Stimulated activated CD4-positive, alpha-beta T cell treated with anti-CD3 and anti-CD28 coated beads, Interleukin-2, amount 100 ng/mL, for 48 hours (primary cell): ENCODE measurements at regions not wholly inside any gene's neighbourhood (a gene's known extent, or its start where the extent isn't known, plus 50 kb on each side); places are given as distances from the start of the nearest gene placed in this dataset.

Experiments
- DNase-seq, 2 donors: peaks; one replicate each; pipeline ENCODE4 v3.0.0-alpha.2; 2020

DNA sequence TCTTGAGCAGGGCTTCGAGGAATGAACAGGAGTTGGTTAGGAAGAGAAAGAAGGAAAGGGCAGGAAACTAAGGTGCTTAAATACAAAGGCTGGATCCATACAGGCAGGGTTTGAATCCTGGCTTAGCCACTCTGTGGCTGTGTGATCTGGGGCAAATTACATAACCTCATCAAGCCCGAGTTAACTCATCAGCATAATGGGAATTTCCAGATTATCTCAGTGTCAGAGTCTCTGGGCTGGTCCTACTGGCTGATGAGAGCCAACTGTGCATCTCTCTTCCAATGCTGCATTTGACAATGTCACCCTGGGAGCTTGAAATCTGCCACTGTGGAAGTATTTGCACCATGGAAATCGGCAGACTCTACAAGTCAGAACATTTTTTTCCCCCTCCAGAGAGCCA is 83.8 kb upstream of the SLC6A6 start:
- no peak for DNase-seq

DNA sequence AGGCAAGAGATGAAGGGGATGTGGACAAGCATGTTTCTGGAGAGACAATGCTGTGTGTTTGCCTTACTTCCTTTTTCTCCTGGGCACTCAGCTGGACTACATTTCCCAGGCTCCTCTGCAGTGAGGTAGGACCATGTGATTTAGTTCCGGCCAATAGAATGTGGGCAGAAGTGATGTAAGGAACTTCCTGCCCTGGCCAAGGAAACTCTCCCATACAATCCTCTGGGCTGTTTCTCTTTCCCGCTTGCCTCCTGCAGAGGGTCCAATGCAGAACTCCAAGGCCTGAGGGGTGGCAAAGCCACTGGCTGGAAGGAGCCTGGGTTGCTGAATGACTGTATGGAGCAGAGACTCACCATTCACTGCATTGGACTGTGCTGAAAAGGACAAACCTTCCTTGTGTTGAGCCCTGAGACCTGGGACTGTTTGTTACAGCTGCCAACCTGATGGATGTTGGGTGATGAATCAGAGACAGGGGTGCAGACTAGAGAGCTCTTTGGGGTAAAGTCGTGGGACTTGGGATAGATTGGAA is 82.7 kb upstream of the SLC6A6 start:
- DNase-seq = peak in 1 of 2 donors; percentile 2

DNA sequence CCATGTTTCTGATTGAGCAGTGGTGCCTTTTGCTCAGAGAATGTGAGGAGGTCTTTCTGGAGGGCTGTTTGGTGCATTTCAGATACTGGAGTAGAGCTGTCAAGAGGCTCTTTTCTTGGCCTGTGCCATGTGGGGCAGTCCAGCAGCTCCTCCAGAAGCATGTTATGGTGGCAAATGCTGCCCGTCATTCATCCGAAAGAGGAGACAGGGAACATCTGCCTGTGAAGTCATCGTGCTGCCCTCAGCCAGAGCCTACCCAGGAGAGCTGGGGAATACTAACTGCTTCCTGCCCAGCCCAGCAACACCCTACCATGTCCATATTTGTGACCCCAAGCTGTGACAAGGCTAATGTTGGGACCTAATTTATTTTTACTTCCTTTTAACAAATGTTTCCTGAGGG is 82.2 kb upstream of the SLC6A6 start:
- DNase-seq = no peak

DNA sequence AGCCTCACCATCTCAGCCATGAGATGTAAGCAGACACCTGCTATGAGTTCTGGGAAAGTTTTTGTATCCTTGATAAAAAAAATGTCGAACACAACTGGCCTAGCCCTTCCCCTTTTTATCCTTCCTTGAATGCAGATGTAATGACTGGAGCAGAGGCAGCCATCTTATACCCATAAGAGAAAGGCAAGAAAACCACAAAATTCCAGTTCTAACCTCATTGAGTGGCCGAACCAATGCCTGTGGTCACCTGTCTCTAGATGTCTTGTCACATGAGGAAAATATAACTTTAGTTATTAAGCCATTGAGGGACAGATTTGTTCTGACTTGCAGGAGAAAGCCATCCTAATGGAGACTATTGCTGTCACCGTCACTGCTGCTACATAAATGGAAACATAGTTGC is 80.4 kb upstream of the SLC6A6 start:
- DNase-seq = no peak

DNA sequence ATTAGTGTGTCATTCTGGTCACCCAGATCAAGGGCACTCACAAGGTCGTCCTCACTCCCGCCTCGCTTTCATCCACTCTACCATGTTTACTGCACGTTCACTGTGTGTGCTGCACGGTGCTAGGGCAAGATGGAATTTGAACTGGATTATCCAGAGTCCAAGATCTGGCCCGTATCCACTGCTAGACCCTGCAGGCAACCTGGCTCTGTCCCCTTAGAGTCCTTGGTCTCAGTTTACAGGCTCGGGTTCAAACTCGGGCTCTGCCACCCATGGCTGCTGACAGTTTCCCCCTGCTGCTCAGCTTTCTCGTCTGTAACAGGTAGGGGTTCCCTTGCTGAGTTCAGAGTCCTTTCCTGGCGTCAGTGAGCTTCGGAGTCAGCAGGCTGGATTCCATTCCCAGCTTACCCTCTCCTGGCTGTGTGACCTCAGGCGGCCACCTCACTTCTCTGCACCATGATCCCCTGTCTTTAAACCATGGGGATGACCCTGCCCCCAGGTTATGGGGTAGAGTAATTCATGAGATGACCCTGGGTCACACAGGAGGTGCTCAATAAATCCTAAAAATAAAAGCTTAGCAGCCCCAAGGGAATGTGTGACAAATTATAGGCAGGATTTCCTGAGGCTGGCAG is 79.6 kb upstream of the SLC6A6 start:
- no peak for DNase-seq

DNA sequence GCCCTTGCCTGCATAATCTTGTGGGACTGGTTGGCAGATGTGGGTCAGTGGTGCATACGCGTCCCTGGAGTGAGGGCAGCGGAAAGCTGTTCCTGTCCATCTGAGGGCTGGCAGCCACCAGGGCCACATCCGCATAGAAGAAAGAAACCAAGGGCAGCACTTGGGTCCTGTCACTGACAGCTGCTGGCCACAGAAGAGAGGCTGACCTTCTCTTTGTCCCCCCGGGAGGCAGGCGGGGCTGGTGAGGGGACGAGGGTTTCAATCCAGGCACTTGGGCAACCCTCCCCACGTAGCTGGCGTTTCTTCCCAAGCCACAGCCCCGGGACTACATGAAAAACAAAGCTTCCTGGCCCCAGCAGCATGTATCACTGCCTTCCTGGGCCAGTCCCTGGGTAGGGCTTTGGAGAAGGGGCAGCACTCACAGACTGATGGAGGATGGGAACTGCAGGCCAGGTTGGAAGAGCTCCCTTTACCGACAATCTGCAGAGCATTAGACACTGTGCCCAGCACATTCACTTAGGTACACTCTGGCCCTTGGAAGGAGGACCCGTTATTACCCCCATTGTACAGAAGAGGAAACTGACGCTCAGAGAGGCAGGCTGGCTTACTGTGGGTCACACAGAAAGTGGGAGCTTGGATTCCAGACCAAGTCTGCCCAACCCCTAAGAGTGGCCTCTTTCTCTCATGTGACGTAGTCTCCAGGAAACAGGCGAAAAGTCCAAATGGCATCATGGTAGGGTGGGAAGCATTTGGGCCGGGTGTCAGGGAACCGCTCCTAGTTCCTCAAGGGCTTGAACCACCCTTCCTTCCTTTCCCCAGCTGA is 78.8 kb upstream of the SLC6A6 start:
- DNase-seq = no peak

DNA sequence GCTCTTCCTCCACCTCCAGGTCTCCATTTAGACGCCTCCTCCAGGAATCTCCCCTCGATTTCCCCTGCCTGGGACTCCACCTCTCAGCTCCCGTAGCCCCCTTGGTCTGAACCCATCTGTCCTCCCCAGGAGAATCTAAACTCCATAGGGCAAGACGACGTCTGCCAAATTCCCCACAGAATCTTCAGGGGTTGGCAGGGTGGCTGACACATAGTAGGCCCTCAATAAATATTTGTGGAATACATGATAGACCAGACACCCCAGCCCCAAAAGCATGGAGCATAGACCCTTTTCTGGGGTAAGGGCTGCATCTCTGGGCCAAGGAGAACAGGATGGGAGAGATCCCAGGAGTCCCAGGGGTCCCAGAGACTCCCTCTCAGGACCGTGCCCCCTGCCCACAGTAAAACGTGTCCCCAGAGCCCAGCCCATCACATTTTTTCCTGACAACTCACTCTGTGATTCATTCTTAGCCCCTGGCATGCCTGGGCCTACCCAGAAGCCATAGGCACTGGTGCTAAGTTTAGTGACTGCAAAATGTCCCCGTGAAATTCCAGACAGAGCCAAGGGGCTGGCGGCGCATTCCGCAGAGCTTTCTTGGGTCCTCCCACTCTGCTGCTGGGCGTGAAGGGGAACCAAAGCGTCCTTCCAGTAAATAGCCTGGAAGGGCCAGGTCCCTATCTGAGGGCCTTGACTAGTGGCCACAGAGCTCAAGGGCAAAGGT is 78.0 kb upstream of the SLC6A6 start:
- no peak for DNase-seq

DNA sequence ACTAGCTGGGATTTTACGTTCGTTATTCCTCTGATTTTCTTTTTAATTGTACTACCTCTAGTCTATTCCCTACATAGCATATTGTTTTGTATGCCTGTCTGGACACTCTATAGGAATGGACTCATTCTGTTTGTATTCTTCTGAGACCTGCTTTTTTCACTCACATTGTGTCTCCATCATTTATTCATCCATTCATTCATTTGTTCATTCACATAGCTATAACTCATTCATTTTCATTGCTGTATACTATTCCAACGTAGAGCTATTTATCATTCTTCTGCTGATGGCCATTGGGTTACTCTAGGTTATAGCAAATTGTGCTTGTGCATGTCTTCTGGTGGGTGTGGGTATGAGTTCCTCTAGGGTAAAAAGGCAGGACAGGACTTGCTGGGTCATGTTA is 74.0 kb upstream of the SLC6A6 start:
- no peak for DNase-seq

DNA sequence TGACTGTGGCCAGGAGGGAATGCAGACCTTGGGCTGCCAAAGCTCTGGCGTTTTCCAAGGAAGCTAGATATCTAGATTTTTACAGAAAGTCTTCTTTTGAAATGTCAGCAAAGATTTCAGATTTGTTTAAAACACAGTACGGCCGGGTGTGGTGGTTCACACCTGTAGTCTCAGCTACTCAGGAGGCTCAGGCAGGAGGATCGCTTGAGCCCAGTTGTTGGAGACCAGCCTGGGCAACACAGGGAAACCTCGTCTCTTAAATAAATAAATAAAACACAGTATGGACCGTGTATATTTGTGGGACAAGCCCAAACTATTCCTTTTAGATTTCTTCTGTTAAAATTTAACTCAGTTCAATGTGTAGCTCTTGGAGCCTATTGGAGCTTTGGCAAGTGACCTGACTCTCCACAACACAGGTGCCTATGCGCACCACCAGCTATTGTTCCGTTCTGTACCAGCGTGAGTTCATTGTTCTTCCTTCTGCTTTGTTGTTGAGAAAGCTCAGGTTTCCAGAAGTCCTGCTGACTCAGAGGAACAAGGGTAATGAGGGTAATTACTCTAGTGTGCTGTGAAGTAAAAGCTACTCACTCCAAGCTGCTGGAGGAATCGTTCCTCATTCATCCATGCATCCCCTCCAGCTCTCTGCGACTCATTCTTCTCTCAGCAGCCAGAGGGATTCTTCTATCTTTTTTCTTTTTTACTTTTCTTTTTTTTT is 73.1 kb upstream of the SLC6A6 start:
- no peak for DNase-seq

DNA sequence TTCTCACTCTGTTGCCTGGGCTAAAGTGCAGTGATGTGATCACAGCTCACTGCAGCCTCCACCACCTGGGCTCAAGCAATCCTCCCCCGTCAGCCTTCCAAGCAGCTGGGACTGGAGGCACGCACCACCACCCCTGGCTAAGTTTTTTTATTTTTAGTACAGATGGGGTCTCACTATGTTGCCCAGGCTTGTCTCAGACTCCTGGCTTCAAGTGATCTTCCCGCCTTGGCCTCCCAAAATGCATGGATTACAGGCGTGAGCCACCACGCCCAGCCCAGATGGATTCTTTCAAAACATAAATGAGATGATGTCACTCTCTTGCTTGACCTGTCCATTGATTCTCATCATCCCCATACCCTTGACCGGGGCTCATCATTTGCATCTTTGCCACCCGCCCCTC is 72.6 kb upstream of the SLC6A6 start:
- no peak for DNase-seq

DNA sequence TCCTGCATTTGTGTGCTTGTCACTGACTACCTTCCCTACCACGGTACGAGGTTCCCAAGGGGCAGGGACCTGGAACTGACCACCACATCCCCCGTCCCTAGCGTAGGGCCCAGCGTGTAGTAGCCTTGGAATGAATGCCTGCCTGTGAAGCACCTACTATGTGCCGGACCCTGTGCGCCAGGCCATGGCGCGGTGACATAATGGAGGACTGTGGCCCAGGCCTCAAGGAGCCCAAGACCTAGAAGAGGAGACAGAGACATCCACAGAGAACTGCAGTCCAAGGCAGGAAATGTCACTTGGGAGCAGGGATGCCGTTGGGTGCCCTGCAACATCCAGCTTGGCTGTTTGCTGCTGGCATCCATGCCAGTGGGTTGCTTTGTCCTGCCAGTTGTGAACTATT is 71.9 kb upstream of the SLC6A6 start:
- no peak for DNase-seq

DNA sequence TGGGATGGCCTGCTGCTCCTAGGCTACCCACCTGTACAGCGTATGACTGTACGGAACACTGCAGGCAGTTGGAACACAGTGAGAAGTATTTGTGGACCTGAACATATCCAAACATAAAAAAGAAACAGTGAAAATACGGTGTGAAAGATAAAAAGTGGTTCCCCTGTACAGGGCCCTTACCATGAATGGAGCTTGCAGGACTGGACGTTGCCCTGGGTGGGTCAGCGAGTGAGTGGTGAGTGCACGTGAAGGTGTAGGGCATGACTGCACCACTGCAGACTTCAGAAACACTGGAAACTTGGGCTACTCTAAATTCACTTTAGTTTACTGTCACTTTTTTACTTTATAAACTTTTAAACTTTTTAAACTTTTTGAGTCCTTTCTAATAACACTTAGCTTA is 71.2 kb upstream of the SLC6A6 start:
- DNase-seq = no peak

DNA sequence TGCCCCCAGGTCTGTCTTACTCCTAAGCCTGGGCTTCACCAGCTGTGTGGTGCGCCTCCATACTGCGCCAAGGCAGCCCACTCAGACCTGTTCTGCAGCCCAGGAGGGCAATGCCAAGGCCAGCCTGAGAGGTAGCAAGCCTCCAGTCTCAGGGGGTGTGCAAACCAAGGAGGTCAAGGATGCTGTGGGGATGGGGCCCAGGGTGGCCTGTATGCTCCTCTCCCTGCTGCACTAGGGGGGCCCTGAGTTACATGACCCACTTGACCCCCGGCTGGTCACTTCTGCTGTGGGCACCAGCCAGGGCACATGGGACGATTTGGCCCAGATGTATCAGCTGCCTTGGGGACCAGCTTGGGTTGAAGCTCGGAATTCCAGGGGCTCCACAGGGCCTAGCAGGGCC is 70.0 kb upstream of the SLC6A6 start:
- no peak for DNase-seq

DNA sequence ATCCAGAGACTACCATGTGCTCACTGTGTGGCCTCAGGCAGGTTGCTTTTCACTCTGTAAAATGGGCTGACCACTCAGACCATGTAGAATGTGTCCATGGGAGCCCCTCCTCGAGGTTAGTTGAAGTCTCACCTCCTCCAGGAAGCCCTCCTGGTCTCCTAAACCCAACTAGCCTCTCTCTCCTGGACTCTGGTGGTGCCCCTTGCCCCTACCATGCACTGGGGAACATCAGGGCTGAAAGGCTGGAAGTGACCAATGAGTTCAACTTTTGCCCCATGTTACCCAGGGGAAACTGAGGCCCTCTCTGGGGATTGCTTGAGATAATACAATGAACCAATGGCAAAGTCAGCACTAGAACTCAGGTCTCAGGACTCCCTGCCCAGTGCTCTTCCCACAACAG is 69.2 kb upstream of the SLC6A6 start:
- DNase-seq = no peak

DNA sequence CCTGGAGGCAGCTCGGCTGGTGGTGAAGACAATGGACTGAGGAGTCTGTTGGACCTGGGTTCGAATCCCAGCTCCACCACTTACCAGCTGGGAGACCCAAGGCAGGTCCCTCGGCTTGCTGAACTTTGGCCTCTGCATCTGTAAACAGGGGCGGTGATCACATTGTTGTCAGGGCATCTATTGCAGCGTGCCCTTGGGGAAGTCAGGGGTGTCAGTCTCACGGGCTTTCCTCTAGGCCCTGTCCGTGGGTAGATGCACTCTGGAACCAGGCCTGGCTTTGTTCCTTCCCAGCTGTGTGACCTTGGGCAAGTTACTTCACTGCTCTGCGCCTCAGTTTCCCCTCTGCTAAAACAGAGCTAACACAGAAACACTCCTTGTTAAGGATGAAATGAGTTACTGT is 68.8 kb upstream of the SLC6A6 start:
- no peak for DNase-seq

DNA sequence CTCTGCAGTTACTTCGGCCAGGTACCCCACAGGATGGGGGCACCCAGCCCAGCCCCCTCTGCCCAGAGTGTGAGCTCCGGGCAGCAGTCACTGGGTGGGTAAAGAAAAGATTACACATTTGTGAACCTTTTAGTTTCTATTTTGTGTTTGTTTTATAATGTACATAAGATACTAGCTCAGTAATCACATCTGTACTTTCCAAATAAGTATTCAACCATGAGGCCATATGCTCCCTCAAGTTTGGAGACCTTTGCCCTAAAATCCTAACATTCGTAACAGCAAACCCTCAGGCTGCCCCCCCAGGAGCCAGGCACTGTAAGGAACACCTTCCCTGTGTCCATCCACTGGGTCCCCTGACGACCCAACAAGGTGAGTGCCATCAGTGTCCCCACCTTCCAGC is 68.3 kb upstream of the SLC6A6 start:
- no peak for DNase-seq

DNA sequence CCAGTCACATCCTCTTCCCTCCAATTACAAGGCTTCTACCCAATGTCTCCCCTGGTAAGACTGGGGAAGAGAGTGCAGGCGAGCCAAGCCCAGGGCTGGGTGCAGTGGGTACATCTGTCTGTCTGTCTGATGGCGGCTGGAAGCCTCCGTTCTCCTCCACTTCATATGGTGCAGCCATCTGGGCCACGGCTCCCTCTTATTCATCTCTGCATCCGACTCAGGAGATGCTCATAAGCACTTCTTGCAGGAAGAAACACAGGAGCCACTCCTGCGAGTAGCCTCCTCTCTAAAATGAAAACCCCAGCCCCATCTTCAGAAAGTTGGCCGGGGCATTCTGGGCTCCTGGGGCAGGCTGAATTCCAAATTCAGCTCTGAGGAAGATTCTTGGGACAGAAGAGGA is 67.5 kb upstream of the SLC6A6 start:
- DNase-seq = no peak

DNA sequence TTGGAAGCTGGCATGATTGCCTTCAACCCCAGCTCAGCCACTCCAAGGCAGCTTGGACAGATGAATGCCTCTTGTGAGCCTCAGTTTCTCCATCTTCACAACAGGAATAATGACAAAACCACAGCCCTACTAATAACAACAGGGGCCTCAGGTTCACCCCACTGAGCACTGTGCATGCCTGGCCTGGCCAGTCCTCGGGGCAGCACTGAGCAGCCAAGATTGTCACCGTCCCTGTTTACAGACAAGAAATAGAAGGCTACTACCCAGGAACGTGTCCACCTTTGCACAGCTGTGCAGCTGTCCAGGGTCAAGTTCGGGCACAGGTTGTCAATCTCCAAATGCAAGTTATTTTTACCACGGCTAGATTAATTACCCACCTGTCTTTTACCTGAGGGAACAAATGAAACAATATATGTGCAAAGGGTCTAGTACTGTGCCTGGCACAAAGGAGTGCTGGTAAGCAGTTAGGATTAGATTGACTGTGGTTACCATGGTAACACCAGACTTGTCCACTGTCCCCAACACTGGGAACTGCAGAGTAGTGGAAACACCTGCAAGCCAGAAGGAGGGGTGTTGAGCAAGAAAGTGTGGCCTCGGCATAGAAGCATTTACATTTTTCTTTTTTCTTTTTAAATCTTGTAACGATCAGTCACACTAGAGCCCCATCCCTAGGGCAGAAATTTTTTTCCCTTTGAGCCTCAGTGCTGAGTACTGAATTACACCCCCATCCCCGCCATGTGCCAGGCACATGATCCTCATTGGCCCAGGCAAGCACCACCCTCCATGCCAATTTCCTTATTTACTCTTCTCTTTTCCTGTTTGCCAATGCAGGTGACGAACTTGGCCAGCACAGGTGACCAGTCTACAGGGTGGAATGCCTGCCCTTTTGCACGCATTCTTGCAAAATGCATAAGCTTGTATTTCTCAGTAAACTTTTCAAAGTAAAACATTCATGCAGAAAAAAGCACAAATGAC is 66.3 kb upstream of the SLC6A6 start:
- no peak for DNase-seq

DNA sequence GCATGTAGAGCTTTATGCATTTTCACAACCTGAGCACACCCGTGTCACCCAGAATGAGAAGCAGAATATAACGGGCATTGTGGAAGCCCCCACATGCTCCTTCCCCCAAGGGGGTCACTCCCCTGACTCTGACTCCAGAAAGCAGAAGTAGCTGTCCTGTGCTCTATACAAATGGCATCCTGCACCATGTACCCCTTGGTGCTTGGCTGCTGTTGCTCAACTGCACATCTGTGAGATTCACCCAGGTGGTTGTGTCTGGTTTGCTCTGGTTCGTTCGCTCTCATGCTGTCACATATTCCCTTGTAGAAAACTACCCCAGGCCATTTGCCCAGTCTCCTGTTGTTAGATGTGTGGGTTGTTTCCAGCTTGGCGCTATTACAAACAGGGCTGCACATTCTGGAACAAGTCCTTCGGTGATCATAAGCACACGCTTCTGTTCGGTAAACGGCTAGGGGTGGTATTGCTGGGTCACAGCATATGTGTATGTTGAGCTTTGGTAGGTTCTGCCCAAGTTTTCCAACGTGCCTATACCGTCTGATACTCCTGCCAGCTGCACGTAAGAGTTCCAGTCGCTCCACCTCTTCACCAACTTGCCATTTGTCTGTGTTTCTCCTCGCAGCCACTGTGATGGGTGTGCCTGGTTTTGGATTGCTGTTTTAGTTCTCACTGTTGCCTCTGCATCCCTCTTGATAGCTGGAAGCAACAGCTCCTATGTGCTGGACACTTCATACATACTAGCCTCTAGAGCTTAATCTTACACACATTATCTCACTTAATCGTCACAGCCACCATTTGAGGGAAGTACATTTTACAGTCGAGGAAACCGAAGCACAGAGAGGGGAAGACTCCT is 65.4 kb upstream of the SLC6A6 start:
- DNase-seq = no peak

DNA sequence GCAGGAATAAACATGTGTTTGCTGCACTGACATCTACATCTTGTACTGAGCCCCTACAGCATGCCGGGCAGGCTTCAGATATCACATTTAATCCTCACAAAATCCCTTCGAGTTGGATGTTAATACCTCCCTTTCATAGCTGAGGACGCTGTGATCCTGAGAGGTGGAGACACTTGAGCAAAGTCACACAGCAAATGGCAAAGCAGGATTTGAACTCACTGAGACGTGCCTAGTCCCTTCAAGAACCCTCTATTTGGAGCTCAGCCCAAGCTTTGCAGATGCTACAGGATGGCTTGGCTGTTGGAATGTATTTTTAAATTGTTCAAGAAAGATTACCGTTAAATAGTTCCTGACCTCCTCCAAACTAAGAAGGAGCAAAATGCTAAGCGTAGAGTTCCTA is 64.6 kb upstream of the SLC6A6 start:
- no peak for DNase-seq

DNA sequence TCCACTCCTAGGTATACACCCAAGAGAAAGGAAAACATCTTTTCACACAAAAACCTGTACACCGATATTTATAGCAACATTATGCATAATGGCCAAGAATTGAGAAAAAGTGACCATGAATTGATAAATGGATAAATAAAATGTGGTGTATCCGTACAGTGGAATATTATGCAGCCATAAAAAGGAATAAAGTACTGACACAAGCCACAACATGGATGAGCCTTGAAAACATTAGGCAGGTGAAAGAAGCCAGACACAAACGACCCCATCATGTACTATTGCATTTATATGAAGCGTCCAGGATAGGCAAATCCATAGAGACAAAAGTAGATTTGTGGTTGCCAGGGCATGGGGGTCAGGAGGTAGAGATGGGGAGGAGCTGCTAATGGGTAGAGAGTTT is 64.2 kb upstream of the SLC6A6 start:
- DNase-seq = no peak
